IPS-NIHi11 (cell line): ENCODE measurements at regions not wholly inside any gene's neighbourhood (a gene's known extent, or its start where the extent isn't known, plus 50 kb on each side); places are given as distances from the start of the nearest gene placed in this dataset.
A peak's percentile ranks its signal among the peaks of the same experiment; 100 is the strongest.
"Not testable (repeated sequence)": the region's sequence is repeated elsewhere in the genome, so short reads cannot be mapped to it uniquely, and the experiment has no call there.

ENCODE experiments used
- DNase-seq: peaks from one replicate; pipeline ENCODE4 v3.0.0; 2012; ENCODE audit warnings: mixed read lengths, low spot score

DNA sequence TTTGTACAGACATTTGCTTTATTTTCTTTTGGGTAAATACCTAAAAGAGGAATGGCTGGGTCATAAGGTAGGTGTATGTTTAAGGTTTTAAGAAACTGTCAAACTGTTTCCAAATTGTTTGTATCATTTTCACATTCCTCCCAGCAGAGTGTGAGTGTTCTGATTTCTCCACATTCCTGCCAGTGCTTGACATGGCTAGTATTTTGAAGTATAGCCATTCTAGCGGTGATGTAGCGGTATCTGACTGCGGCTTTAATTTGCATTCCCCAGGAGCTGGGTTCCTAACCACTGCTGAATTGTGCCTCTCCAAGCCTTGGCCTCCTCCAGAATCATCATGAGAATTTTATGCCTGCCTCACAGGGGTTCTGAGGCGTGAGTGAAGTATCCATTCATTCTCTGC, 61.8 kb upstream of the ARL4C start:
- DNase-seq = no peak

DNA sequence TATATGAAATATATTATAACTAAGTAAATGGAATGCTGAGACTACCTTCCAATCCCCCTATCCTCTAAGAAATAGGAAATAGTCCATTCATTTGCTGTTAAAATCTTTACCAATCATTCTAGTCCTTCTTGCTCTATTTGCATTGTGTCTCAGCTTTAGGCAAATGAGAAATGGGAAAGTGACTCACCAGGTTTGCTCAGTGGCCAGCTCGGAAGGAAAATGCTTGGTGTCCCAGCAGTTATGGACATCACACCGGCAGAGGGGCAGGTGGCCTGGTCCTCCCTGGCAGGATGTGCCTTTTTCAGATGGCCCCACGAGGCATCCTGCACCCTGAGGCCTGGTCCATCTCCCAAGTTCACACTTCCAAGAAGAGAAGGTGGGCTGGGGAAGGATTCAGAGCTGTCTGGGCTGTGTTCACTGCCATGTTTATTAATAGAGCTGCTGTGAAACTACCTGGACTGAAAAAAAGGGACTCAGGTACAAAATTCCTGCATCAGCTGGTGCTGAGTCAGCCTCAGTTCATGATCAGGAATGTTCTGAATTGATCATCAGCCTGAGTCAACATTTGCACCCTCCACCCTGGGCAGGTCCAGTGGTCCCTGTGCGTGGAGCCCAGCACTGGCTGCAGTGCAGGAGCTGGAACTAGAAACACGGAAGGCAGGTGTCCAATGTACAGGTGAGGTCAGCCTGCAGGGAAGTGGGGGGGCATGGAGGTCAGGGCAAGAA, 60.1 kb upstream of the ARL4C start:
- no peak for DNase-seq

DNA sequence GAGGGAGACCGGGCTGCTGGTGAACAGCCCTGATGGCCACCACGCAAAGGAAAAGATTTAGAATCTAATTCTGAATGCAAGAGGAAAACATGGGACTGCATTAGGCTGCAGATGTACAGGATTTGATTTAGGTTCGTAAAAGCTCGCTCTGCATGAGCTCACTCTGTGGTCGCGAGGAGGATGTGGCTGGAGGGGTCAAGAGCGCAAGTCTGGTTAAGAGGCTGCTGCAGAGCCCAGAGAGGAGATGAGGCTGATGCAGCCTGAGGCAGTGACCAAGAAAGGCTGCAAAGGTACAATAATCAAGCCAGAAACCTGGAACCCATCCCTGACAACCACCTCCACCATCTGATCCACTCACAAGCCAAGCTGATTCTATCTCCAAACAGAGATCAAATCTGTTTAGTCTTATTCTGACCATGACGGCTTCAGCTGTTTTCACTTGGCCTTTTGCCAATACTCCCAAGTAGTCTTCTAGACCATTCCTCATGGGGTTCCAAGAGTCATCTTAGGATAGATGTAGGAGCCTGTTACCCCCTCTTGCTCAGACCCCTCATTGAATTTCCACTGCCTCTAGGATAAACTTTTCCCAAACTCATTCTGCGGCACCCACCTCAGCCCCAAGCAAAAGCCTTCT, 58.9 kb upstream of the ARL4C start:
- no peak for DNase-seq

DNA sequence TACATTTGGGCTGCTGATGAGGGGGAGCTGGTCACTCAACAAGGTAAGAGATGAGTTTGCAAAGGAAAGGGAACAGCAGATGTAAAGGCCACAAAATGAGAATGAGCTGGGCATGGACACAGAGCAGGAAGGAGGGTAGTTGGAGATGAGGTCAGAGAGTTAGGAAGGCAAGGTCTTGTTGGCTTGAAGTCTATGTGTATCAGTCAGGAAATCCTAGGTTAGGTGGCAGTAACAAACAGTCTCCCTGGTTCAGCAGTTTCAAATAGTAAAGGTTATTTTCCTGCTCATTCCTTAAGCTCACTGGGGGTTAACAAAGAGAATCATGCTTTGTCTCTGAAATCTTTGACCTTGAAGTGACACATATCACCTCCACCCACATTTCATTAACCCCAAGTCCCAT, 58.3 kb upstream of the ARL4C start:
- DNase-seq = no peak

DNA sequence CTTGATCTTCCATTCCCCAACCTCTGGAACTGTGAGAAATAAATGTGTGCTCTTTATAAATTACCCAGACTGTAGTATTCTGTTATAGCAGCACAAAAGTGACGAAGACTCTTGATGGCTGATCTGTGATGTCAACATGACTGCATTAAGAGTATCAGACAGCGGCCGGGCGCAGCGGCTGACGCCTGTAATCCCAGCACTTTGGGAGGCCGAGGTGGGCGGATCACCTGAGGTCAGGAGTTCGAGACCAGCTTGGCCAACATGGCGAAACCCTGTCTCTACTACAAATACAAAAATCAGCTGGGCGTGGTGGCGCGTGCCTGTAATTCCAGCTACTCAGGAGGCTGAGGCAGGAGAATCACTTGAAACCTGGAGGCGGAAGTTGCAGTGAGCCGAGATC, 56.3 kb upstream of the ARL4C start:
- not testable (repeated sequence) for DNase-seq

DNA sequence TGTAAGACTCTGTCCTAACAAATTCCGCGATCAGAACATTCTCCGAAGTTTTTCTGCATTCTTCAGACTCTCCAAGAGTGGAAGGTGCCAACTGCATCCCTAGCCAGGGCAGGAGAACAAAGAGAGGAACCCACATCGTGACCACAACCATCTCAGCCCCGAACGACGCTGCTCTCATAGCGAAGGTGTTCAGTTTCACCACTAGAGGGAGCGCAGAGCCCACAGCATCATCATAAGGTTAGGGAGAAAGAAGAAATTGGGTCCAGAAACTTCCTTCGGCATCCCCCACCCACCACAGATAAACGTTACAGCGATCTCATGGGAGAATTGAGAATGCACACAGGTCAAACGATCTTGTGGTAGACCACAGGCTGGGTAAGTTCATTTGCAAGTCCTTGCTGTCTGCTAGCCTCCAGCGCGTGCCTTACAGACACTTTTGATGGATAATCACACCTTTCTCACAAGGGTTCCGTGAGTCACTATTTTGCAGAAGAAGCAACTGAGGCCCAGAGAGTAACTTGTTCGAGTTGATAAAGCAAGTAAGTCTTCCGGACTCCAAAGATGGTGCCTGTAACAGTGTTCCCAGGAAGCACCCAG, 53.7 kb upstream of the ARL4C start:
- peak; percentile 81 for DNase-seq

DNA sequence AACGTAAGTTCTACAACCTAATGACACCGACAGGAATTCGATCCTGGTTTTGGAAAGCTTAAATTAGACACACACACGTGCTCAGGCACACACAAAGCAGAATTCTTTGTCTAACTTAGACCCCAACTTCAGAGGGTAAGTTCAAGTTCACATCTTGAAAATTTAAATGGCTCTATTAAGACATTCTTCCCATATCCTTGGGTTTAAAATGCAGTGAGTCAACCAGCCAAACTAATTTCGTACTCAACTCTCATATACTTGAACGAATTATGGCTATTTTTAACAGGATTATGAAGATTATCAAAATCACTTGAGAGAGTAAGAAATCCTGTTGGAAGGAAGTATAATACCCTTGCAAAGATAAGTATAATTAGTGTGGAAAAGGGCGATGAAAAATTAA, 53.2 kb upstream of the ARL4C start:
- no peak for DNase-seq

DNA sequence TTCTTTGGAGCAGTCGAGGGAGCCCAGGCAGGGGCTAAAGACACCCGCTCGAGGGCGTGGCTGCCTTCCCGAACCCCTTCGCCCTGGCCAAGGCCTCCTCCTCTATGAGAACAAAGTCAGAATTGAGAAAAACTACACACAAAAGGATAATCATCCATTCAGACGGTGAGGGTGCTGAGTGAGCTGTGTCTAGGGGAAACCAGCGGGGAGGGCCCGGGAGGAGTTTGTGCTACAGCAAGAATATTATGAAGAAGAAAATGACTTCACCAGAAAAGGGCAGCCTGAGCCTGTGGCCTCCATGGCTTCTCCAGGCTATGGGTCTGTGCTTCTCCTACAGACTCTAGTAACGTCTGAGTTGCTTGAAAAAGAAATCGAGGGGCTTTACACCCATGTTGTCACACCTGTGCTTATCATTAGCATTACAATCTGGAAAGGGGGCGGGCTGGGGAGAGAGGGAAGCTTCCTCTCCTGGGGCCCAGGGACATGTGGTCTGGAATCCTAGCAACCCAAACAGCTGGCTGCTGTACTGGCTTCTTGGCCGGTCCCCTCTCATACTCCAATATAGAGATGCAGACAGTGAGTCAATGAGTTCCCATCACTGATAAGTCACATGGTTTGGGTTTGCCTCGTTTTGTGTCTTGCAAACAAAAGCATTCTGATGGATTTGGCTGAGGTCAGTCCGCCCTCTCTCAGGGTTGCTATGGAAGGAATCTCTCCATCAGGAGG, 52.0 kb upstream of the ARL4C start:
- peak; percentile 52 for DNase-seq

DNA sequence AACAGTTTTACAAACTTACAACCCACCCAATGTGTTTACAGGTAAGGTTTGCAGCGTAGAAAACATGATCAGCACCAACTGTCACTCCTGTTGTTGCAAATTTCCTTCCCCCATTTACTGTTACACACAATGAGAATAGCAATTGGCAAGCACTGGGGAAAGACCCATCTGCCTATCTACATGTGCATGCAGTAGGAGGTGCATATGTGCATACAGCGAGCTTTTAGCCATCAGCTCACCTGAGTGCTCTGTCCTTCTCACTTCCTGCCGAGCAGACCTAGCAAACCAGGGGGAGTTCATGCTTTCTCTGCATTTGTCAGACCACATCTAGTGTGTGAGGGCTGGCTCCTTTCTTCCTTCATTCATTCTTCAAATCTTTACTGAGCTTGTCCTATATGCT, 49.9 kb upstream of the ARL4C start:
- no peak for DNase-seq
